NCI-H774 (cell line): ENCODE measurements at regions not wholly inside any gene's neighbourhood (a gene's known extent, or its start where the extent isn't known, plus 50 kb on each side); places are given as distances from the start of the nearest gene placed in this dataset.

Source experiments
- DNase-seq: peaks from one replicate; lab custom pipeline; 2025; lab: John Stamatoyannopoulos, UW

- DNase-seq: no peak
Measured at GRCh38 chr7:91630581-91631380, 249.7 kb downstream of the MTERF1 start.

GRCh38 chr7:91632234-91632940 is 248.1 kb downstream of the MTERF1 start:
- no peak for DNase-seq

GRCh38 chr7:91633013-91633441 is 247.5 kb downstream of the MTERF1 start:
- DNase-seq: peak; percentile 26

- DNase-seq: peak; percentile 92
Measured at GRCh38 chr7:91634485-91635177, 245.9 kb downstream of the MTERF1 start.

GRCh38 chr7:91636129-91636724 is 244.3 kb downstream of the MTERF1 start:
- DNase-seq: peak; percentile 17

- DNase-seq: no peak
Measured at GRCh38 chr7:91636728-91637127, 243.8 kb downstream of the MTERF1 start.

- DNase-seq: no peak
Measured at GRCh38 chr7:91644256-91644655, 236.2 kb downstream of the MTERF1 start.

GRCh38 chr7:91645542-91645941 is 235.0 kb downstream of the MTERF1 start:
- DNase-seq: no peak

GRCh38 chr7:91651986-91652385 is 228.5 kb downstream of the MTERF1 start:
- DNase-seq: no peak

- DNase-seq: no peak
Measured at GRCh38 chr7:91653286-91653685, 227.2 kb downstream of the MTERF1 start.

GRCh38 chr7:91655656-91656055 is 224.8 kb downstream of the MTERF1 start:
- no peak for DNase-seq

GRCh38 chr7:91656541-91657482 is 223.7 kb downstream of the MTERF1 start:
- DNase-seq: no peak

GRCh38 chr7:91657483-91658071 is 222.9 kb downstream of the MTERF1 start:
- no peak for DNase-seq

GRCh38 chr7:91659096-91659495 is 221.4 kb downstream of the MTERF1 start:
- no peak for DNase-seq

GRCh38 chr7:91660734-91661356 is 219.7 kb downstream of the MTERF1 start:
- DNase-seq: no peak

GRCh38 chr7:91661727-91662126 is 218.8 kb downstream of the MTERF1 start:
- no peak for DNase-seq

- DNase-seq: no peak
Measured at GRCh38 chr7:91668217-91668616, 212.3 kb downstream of the MTERF1 start.

GRCh38 chr7:91671245-91671644 is 209.3 kb downstream of the MTERF1 start:
- DNase-seq: no peak

- DNase-seq: no peak
Measured at GRCh38 chr7:91674470-91674869, 206.0 kb downstream of the MTERF1 start.

GRCh38 chr7:91681718-91682117 is 198.8 kb downstream of the MTERF1 start:
- DNase-seq: no peak
